ENCODE measurements at regions not wholly inside any gene's neighbourhood (a gene's known extent, or its start where the extent isn't known, plus 50 kb on each side); places are given as distances from the start of the nearest gene placed in this dataset.

DNA sequence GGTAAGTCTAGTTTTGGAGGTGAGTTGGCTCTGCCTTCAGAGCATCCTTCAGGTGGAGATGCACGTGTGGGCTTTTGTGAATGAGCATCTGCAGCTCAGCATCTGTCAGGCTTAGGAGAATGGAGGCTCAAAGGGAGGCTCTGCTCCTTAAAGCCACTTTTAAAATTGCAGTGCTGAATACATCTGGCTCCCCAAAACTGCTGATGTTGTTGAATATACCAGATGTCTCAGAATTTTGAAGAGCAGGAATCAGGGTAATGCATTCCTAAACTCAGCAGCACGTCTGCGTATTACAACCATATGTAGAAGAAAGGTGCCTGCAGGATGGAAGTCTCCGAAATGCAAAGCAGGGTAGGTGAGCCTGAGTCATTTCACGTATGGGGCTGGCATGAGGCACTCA is 106.5 kb upstream of the EFEMP1 start:
- Histone ChIP-seq H3K4me1 (no peaks in the 10 kb centered on the region), H3K9me3 (no peaks in the 10 kb centered on the region), H3K36me3 (no peaks in the 10 kb centered on the region), H3K27ac (no peak overlapping the region), H3K4me3 (no peak overlapping the region), H3K27me3 (no peaks in the 10 kb centered on the region)
- in situ Hi-C loops (cut with MboI; ENCODE audit: low pct_ligation_motif_present in 1 of 4, low pct_unique_long_range_greater_than_20kb in 1 of 4, low sequenced_read_pairs in 3 of 4) (no loop called here), intact Hi-C loops (cut with DNase I; ENCODE audit: low total_unique reads) (no loop called here)
- no peak for DNase-seq
- TF ChIP-seq POLR2A (IDR thresholded peaks at IDR 0.05) (no peak), EP300 (IDR thresholded peaks at IDR 0.05; ENCODE audit: low read depth) (no peak)
- 69% methylated on average over 5 of the region's 5 CpGs; no CpG with 5 or more reads in 1 of the 2 donors for WGBS, 2 donors (ENCODE audit: low coverage in 1 of 2)

- intact Hi-C loops (cut with DNase I; ENCODE audit: low total_unique reads) = no loop called here
- TF ChIP-seq POLR2A (IDR thresholded peaks at IDR 0.05) (no peak), POLR2AphosphoS5 (IDR thresholded peaks at IDR 0.05) (no peak), EP300 (IDR thresholded peaks at IDR 0.05; ENCODE audit: low read depth) (no peak)
- TF ChIP-seq, protein P1, sequence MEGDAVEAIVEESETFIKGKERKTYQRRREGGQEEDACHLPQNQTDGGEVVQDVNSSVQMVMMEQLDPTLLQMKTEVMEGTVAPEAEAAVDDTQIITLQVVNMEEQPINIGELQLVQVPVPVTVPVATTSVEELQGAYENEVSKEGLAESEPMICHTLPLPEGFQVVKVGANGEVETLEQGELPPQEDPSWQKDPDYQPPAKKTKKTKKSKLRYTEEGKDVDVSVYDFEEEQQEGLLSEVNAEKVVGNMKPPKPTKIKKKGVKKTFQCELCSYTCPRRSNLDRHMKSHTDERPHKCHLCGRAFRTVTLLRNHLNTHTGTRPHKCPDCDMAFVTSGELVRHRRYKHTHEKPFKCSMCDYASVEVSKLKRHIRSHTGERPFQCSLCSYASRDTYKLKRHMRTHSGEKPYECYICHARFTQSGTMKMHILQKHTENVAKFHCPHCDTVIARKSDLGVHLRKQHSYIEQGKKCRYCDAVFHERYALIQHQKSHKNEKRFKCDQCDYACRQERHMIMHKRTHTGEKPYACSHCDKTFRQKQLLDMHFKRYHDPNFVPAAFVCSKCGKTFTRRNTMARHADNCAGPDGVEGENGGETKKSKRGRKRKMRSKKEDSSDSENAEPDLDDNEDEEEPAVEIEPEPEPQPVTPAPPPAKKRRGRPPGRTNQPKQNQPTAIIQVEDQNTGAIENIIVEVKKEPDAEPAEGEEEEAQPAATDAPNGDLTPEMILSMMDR (IDR thresholded peaks at IDR 0.05) = no peak
- 78 to 100% methylated on average over 1 to 5 of the region's 5 CpGs for WGBS, 2 donors (ENCODE audit: low coverage in 1 of 2)
- in situ Hi-C loops (cut with MboI; ENCODE audit: low pct_ligation_motif_present in 1 of 4, low pct_unique_long_range_greater_than_20kb in 1 of 4, low sequenced_read_pairs in 3 of 4) = no loop called here
- no peaks in the 10 kb centered on the region for H3K4me1 ChIP-seq
- no peaks in the 10 kb centered on the region for H3K36me3 ChIP-seq
- no peaks in the 10 kb centered on the region for H3K27me3 ChIP-seq
- no peak overlapping the region for H3K4me3 ChIP-seq
- no peaks in the 10 kb centered on the region for H3K9me3 ChIP-seq
- no peak for DNase-seq
- H3K27ac ChIP-seq = no peak overlapping the region
Measured at GRCh38 chr2:56030901-56031300, 107.3 kb upstream of the EFEMP1 start.

GRCh38 chr2:56034258-56034657 is 110.7 kb upstream of the EFEMP1 start:
- H3K27me3 ChIP-seq = no peaks in the 10 kb centered on the region
- 56 to 67% methylated on average over 1 to 3 of the region's 3 CpGs for WGBS, 2 donors (ENCODE audit: low coverage in 1 of 2)
- intact Hi-C loops (cut with DNase I; ENCODE audit: low total_unique reads) (no loop called here), in situ Hi-C loops (cut with MboI; ENCODE audit: low pct_ligation_motif_present in 1 of 4, low pct_unique_long_range_greater_than_20kb in 1 of 4, low sequenced_read_pairs in 3 of 4) (no loop called here)
- no peak for DNase-seq
- H3K27ac ChIP-seq = no peak overlapping the region
- H3K4me1 ChIP-seq = no peaks in the 10 kb centered on the region
- H3K9me3 ChIP-seq = no peaks in the 10 kb centered on the region
- no peak for TF ChIP-seq EP300 (IDR thresholded peaks at IDR 0.05; ENCODE audit: low read depth)
- TF ChIP-seq, protein P1 (IDR thresholded peaks at IDR 0.05) = no peak
- TF ChIP-seq POLR2A (IDR thresholded peaks at IDR 0.05) = no peak
- TF ChIP-seq POLR2AphosphoS5 (IDR thresholded peaks at IDR 0.05) = no peak
- H3K4me3 ChIP-seq = no peak overlapping the region
- no peaks in the 10 kb centered on the region for H3K36me3 ChIP-seq

GRCh38 chr2:56040189-56040588 is 116.6 kb upstream of the EFEMP1 start:
- no peak overlapping the region for H3K27ac ChIP-seq
- in situ Hi-C loops (cut with MboI; ENCODE audit: low pct_ligation_motif_present in 1 of 4, low pct_unique_long_range_greater_than_20kb in 1 of 4, low sequenced_read_pairs in 3 of 4) = no loop called here
- no peaks in the 10 kb centered on the region for H3K4me1 ChIP-seq
- TF ChIP-seq, protein P1 (IDR thresholded peaks at IDR 0.05) = no peak
- TF ChIP-seq POLR2A (IDR thresholded peaks at IDR 0.05) (no peak), EP300 (IDR thresholded peaks at IDR 0.05; ENCODE audit: low read depth) (no peak), POLR2AphosphoS5 (IDR thresholded peaks at IDR 0.05) (no peak)
- no peaks in the 10 kb centered on the region for H3K27me3 ChIP-seq
- no peaks in the 10 kb centered on the region for H3K36me3 ChIP-seq
- WGBS, 2 donors (ENCODE audit: low coverage in 1 of 2) = 28 to 30% methylated on average over 3 of the region's 3 CpGs
- no peaks in the 10 kb centered on the region for H3K9me3 ChIP-seq
- no peak for DNase-seq
- no peak overlapping the region for H3K4me3 ChIP-seq
- intact Hi-C loops (cut with DNase I; ENCODE audit: low total_unique reads) = no loop called here

- no peaks in the 10 kb centered on the region for H3K4me1 ChIP-seq
- in situ Hi-C loops (cut with MboI; ENCODE audit: low pct_ligation_motif_present in 1 of 4, low pct_unique_long_range_greater_than_20kb in 1 of 4, low sequenced_read_pairs in 3 of 4) = no loop called here
- no peak overlapping the region for H3K4me3 ChIP-seq
- H3K9me3 ChIP-seq = no peaks in the 10 kb centered on the region
- no peak for TF ChIP-seq POLR2AphosphoS5 (IDR thresholded peaks at IDR 0.05)
- TF ChIP-seq POLR2A (IDR thresholded peaks at IDR 0.05) = no peak
- TF ChIP-seq, protein P1 (IDR thresholded peaks at IDR 0.05) = no peak
- TF ChIP-seq EP300 (IDR thresholded peaks at IDR 0.05; ENCODE audit: low read depth) = no peak
- H3K27ac ChIP-seq = no peak overlapping the region
- no peaks in the 10 kb centered on the region for H3K27me3 ChIP-seq
- no peaks in the 10 kb centered on the region for H3K36me3 ChIP-seq
- intact Hi-C loops (cut with DNase I; ENCODE audit: low total_unique reads) = no loop called here
- no peak for DNase-seq
Measured at GRCh38 chr2:56040834-56041233, 117.3 kb upstream of the EFEMP1 start.

All from transverse colon (tissue), 4 donors.